ENCODE measurements at regions not wholly inside any gene's neighbourhood (a gene's known extent, or its start where the extent isn't known, plus 50 kb on each side); places are given as distances from the start of the nearest gene placed in this dataset.

GRCh38 chr9:103816146-103816545 is 278.0 kb upstream of the SMC2 start:
- Mint-ChIP-seq H3K4me3 (no peak overlapping the region), H3K36me3 (ENCODE audit: low read depth) (no peaks in the 10 kb centered on the region), H3K4me1 (no peaks in the 10 kb centered on the region), H3K27me3 (no peaks in the 10 kb centered on the region), H3K27ac (no peak overlapping the region), H3K9me3 (no peaks in the 10 kb centered on the region)
- intact Hi-C loops (cut with micrococcal nuclease) = no loop called here
- DNase-seq = no peak

- no peaks in the 10 kb centered on the region for H3K27me3 Mint-ChIP-seq
- intact Hi-C loops (cut with micrococcal nuclease) = no loop called here
- DNase-seq = no peak
- no peak overlapping the region for H3K4me3 Mint-ChIP-seq
- no peaks in the 10 kb centered on the region for H3K4me1 Mint-ChIP-seq
- no peak overlapping the region for H3K27ac Mint-ChIP-seq
- no peaks in the 10 kb centered on the region for H3K9me3 Mint-ChIP-seq
- no peaks in the 10 kb centered on the region for H3K36me3 Mint-ChIP-seq (ENCODE audit: low read depth)
Measured at GRCh38 chr9:103819936-103820335, 274.2 kb upstream of the SMC2 start.

GRCh38 chr9:103821115-103821514 is 273.0 kb upstream of the SMC2 start:
- intact Hi-C loops (cut with micrococcal nuclease) = no loop called here
- H3K4me1 Mint-ChIP-seq = no peaks in the 10 kb centered on the region
- no peak for DNase-seq
- no peaks in the 10 kb centered on the region for H3K9me3 Mint-ChIP-seq
- H3K27ac Mint-ChIP-seq = no peak overlapping the region
- no peaks in the 10 kb centered on the region for H3K36me3 Mint-ChIP-seq (ENCODE audit: low read depth)
- H3K4me3 Mint-ChIP-seq = no peak overlapping the region
- H3K27me3 Mint-ChIP-seq = no peaks in the 10 kb centered on the region

GRCh38 chr9:103837940-103838339 is 256.2 kb upstream of the SMC2 start:
- no peak for DNase-seq
- Mint-ChIP-seq H3K4me1 (no peaks in the 10 kb centered on the region), H3K36me3 (ENCODE audit: low read depth) (no peaks in the 10 kb centered on the region), H3K27me3 (no peaks in the 10 kb centered on the region), H3K9me3 (no peaks in the 10 kb centered on the region), H3K27ac (no peak overlapping the region), H3K4me3 (no peak overlapping the region)
- intact Hi-C loops (cut with micrococcal nuclease) = no loop called here

- Mint-ChIP-seq H3K36me3 (ENCODE audit: low read depth) (no peaks in the 10 kb centered on the region), H3K27ac (no peak overlapping the region), H3K4me3 (no peak overlapping the region), H3K9me3 (no peaks in the 10 kb centered on the region), H3K4me1 (no peaks in the 10 kb centered on the region), H3K27me3 (no peaks in the 10 kb centered on the region)
- intact Hi-C loops (cut with micrococcal nuclease) = no loop called here
- DNase-seq = no peak
Measured at GRCh38 chr9:103839197-103839596, 254.9 kb upstream of the SMC2 start.

GRCh38 chr9:103867886-103868285 is 226.2 kb upstream of the SMC2 start:
- H3K4me1 Mint-ChIP-seq = no peaks in the 10 kb centered on the region
- intact Hi-C loops (cut with micrococcal nuclease) = no loop called here
- no peaks in the 10 kb centered on the region for H3K36me3 Mint-ChIP-seq (ENCODE audit: low read depth)
- no peak overlapping the region for H3K27ac Mint-ChIP-seq
- H3K4me3 Mint-ChIP-seq = no peak overlapping the region
- no peak for DNase-seq
- no peaks in the 10 kb centered on the region for H3K9me3 Mint-ChIP-seq
- H3K27me3 Mint-ChIP-seq = no peaks in the 10 kb centered on the region

GRCh38 chr9:103872811-103873210 is 221.3 kb upstream of the SMC2 start:
- Mint-ChIP-seq H3K4me3 (no peak overlapping the region), H3K36me3 (ENCODE audit: low read depth) (no peaks in the 10 kb centered on the region), H3K27ac (no peak overlapping the region), H3K4me1 (no peaks in the 10 kb centered on the region), H3K9me3 (no peaks in the 10 kb centered on the region), H3K27me3 (no peaks in the 10 kb centered on the region)
- DNase-seq = no peak
- intact Hi-C loops (cut with micrococcal nuclease) = no loop called here

- no peaks in the 10 kb centered on the region for H3K36me3 Mint-ChIP-seq (ENCODE audit: low read depth)
- no peaks in the 10 kb centered on the region for H3K9me3 Mint-ChIP-seq
Measured at GRCh38 chr9:103881419-103881818, 212.7 kb upstream of the SMC2 start.

GRCh38 chr9:103889989-103890388 is 204.1 kb upstream of the SMC2 start:
- Mint-ChIP-seq H3K27ac (no peak overlapping the region), H3K27me3 (no peaks in the 10 kb centered on the region), H3K9me3 (no peaks in the 10 kb centered on the region), H3K36me3 (ENCODE audit: low read depth) (no peaks in the 10 kb centered on the region), H3K4me3 (no peak overlapping the region), H3K4me1 (no peaks in the 10 kb centered on the region)
- intact Hi-C loops (cut with micrococcal nuclease) = no loop called here
- DNase-seq = no peak

More at GRCh38 chr9:103881419-103881818, 212.7 kb upstream of the SMC2 start:
- H3K27me3 Mint-ChIP-seq = no peaks in the 10 kb centered on the region
- no peaks in the 10 kb centered on the region for H3K4me1 Mint-ChIP-seq
- intact Hi-C loops (cut with micrococcal nuclease) = no loop called here
- H3K4me3 Mint-ChIP-seq = no peak overlapping the region
- DNase-seq = no peak
- H3K27ac Mint-ChIP-seq = no peak overlapping the region

GRCh38 chr9:103894184-103894583 is 199.9 kb upstream of the SMC2 start:
- Mint-ChIP-seq H3K9me3 (no peaks in the 10 kb centered on the region), H3K4me3 (no peak overlapping the region), H3K36me3 (ENCODE audit: low read depth) (no peaks in the 10 kb centered on the region), H3K4me1 (no peaks in the 10 kb centered on the region), H3K27ac (no peak overlapping the region), H3K27me3 (no peaks in the 10 kb centered on the region)
- intact Hi-C loops (cut with micrococcal nuclease) = no loop called here
- no peak for DNase-seq

GRCh38 chr9:103898550-103898949 is 195.6 kb upstream of the SMC2 start:
- intact Hi-C loops (cut with micrococcal nuclease) = no loop called here

GRCh38 chr9:103899866-103900265 is 194.2 kb upstream of the SMC2 start:
- Mint-ChIP-seq H3K4me3 (no peak overlapping the region), H3K36me3 (ENCODE audit: low read depth) (no peaks in the 10 kb centered on the region), H3K27me3 (no peaks in the 10 kb centered on the region), H3K9me3 (no peaks in the 10 kb centered on the region), H3K4me1 (no peaks in the 10 kb centered on the region), H3K27ac (no peak overlapping the region)
- DNase-seq = no peak
- intact Hi-C loops (cut with micrococcal nuclease) = no loop called here

More at GRCh38 chr9:103898550-103898949, 195.6 kb upstream of the SMC2 start:
- no peaks in the 10 kb centered on the region for H3K27me3 Mint-ChIP-seq
- H3K4me1 Mint-ChIP-seq = no peaks in the 10 kb centered on the region
- H3K4me3 Mint-ChIP-seq = no peak overlapping the region
- H3K9me3 Mint-ChIP-seq = no peaks in the 10 kb centered on the region
- H3K27ac Mint-ChIP-seq = no peak overlapping the region
- H3K36me3 Mint-ChIP-seq (ENCODE audit: low read depth) = no peaks in the 10 kb centered on the region
- DNase-seq = no peak

GRCh38 chr9:103900466-103900865 is 193.6 kb upstream of the SMC2 start:
- H3K4me1 Mint-ChIP-seq = no peaks in the 10 kb centered on the region
- H3K27ac Mint-ChIP-seq = no peak overlapping the region
- intact Hi-C loops (cut with micrococcal nuclease) = no loop called here
- H3K4me3 Mint-ChIP-seq = no peak overlapping the region
- no peaks in the 10 kb centered on the region for H3K36me3 Mint-ChIP-seq (ENCODE audit: low read depth)
- DNase-seq = no peak
- H3K9me3 Mint-ChIP-seq = no peaks in the 10 kb centered on the region
- H3K27me3 Mint-ChIP-seq = no peaks in the 10 kb centered on the region

GRCh38 chr9:103902263-103902662 is 191.8 kb upstream of the SMC2 start:
- intact Hi-C loops (cut with micrococcal nuclease) = no loop called here

GRCh38 chr9:103904242-103904641 is 189.9 kb upstream of the SMC2 start:
- Mint-ChIP-seq H3K4me1 (no peaks in the 10 kb centered on the region), H3K9me3 (no peaks in the 10 kb centered on the region), H3K27me3 (no peaks in the 10 kb centered on the region), H3K27ac (no peak overlapping the region), H3K4me3 (no peak overlapping the region), H3K36me3 (ENCODE audit: low read depth) (no peaks in the 10 kb centered on the region)
- DNase-seq = no peak
- intact Hi-C loops (cut with micrococcal nuclease) = no loop called here

More at GRCh38 chr9:103902263-103902662, 191.8 kb upstream of the SMC2 start:
- no peak for DNase-seq
- no peaks in the 10 kb centered on the region for H3K9me3 Mint-ChIP-seq
- H3K4me1 Mint-ChIP-seq = no peaks in the 10 kb centered on the region
- H3K4me3 Mint-ChIP-seq = no peak overlapping the region
- no peaks in the 10 kb centered on the region for H3K36me3 Mint-ChIP-seq (ENCODE audit: low read depth)
- no peaks in the 10 kb centered on the region for H3K27me3 Mint-ChIP-seq
- no peak overlapping the region for H3K27ac Mint-ChIP-seq
